AG09309 (cell line): ENCODE measurements at regions not wholly inside any gene's neighbourhood (a gene's known extent, or its start where the extent isn't known, plus 50 kb on each side); places are given as distances from the start of the nearest gene placed in this dataset.

Experiments
- DNase-seq: peaks from one replicate; pipeline ENCODE4 v3.0.0-alpha.2; 2010; ENCODE audit warnings: low read depth
- H3K4me3 ChIP-seq: 2 replicates; pipeline ENCODE4 v1.5.1; 2011; ENCODE audit warnings: mild to moderate bottlenecking, low read depth, low read length, moderate library complexity; ENCODE audit not compliant: control insufficient read depth
- TF ChIP-seq, protein P1 (sequence below): IDR thresholded peaks from 2 replicates; pipeline ENCODE4 v1.5.1; 2011; ENCODE audit warnings: mild to moderate bottlenecking, low read depth, low read length, inconsistent platforms; ENCODE audit not compliant: insufficient read depth, control insufficient read depth; ENCODE audit errors: missing control alignments

DNA sequence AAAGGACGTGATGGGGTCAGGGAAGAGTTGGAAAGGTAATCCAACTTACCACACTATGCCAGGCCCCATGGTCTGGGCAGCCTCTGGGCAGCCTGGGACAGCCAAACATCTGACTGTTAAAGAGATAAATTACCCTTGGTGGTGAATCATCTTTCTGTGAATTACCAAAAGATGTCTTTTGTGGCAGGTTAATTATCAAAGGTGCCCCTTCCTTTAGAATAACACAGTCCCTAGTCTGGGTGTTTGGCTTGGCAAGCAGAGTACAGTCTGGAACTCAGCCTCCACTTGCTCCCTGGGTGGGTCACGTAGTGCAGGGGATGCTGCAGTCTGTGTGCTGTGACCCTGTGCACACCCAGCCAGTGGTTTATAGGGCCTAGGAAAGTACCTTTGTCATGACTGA lies 113.1 kb downstream of the ZNF621 start:
- no peak for DNase-seq
- TF ChIP-seq, protein P1, sequence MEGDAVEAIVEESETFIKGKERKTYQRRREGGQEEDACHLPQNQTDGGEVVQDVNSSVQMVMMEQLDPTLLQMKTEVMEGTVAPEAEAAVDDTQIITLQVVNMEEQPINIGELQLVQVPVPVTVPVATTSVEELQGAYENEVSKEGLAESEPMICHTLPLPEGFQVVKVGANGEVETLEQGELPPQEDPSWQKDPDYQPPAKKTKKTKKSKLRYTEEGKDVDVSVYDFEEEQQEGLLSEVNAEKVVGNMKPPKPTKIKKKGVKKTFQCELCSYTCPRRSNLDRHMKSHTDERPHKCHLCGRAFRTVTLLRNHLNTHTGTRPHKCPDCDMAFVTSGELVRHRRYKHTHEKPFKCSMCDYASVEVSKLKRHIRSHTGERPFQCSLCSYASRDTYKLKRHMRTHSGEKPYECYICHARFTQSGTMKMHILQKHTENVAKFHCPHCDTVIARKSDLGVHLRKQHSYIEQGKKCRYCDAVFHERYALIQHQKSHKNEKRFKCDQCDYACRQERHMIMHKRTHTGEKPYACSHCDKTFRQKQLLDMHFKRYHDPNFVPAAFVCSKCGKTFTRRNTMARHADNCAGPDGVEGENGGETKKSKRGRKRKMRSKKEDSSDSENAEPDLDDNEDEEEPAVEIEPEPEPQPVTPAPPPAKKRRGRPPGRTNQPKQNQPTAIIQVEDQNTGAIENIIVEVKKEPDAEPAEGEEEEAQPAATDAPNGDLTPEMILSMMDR = no peak
- H3K4me3 ChIP-seq = no peak overlapping the region

DNA sequence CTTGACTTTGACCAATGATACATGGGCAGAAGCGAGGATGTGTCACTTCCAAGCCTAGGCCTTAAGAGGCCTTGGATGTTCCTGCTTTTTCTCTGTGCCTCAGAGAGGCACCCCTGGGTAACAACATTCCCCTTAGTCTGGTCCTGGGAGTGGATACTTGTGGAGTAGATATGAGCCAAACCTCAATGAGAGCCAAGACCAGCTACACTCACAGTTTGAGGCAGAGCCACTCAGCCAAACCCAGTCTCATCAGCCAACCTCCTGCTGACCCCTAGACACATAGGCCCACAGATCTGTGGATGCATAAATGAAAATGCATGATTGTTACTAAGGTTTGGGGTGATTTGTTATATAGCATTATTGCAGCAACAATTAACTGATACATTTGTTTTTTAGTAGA lies 114.2 kb downstream of the ZNF621 start:
- no peak for DNase-seq
- TF ChIP-seq, protein P1 = no peak

DNA sequence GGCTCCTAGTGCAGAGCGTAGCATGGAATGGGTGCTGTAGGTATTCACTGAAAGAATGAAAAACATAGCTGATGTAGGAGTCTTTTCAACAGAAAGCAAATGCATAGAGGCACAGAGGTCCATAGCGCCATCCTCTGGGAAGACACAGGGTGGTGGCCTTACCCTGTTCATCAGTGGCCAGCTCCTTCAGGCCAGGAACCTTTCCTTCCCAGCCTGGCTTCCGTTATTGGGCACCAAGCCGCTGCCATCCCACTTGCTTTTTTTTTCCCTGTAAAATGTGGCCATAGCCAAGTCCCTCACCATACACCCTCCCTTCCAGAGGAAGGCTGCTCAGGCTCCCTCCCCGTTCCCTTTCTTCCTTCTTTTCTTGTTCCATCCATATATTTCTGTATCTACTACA lies 118.1 kb downstream of the ZNF621 start:
- TF ChIP-seq, protein P1 = no peak

More for the DNA sequence above, 114.2 kb downstream of the ZNF621 start:
- no peak overlapping the region for H3K4me3 ChIP-seq

DNA sequence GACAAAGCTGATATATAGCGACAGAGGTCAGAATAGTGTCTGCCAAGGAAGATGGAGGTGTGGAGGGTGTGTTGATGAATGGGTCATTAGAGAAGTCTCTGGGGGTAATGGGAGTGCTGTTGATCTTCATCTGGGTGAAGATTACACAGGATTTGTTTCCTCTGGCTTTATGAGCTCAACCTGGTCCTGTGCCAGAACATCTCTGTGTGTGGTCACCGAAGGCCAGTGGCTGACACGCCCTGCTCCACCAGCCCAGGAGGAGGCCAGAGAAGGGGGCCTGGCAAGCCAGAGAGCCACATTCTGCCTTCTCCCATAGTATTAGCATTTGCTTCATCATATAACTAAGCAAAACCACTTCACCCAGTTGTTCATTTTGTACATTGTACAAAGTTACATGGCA lies 121.1 kb downstream of the ZNF621 start:
- H3K4me3 ChIP-seq = no peak overlapping the region
- DNase-seq = no peak
- TF ChIP-seq, protein P1 = no peak

More for the DNA sequence above, 118.1 kb downstream of the ZNF621 start:
- no peak overlapping the region for H3K4me3 ChIP-seq
- no peak for DNase-seq

DNA sequence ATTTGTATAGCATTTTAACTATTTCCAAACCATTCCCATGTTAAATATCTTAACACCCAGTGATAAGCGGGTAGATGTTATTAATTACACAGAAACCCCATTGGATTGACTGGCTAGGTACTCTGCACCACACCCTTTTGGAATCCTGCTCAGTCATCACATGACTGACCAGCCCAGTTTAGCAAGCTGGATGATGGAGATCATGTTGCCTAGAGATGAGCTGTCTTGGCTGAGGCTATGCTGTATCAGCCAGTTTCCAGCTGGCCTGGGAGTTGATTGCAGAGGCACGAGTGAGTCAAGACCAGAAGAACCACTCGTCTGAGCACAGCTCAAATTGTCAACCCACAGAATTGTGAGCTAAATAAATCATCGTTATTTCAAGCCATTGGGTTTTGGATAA lies 124.6 kb downstream of the ZNF621 start:
- TF ChIP-seq, protein P1 = no peak
- DNase-seq = no peak
- H3K4me3 ChIP-seq = no peak overlapping the region

DNA sequence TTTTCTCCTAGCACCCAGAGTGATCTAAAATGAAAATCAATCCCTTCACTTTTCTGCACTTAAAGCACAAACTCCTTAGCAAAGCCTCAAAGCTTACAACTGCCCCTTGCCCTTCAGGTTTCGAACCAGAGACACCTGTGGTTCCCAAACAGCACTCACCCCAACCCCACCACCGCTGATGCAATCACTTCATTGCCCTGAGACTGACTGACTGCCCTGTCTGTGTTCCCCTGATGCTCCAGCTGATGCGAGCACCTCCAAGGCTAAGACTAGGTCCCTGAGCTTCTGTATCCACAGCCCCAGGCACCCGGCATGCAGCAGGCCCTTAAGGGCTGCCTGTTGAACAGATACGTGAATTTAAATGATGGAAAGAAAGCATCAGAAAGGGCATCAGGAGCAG lies 127.3 kb downstream of the ZNF621 start:
- TF ChIP-seq, protein P1 = no peak
- DNase-seq = no peak

DNA sequence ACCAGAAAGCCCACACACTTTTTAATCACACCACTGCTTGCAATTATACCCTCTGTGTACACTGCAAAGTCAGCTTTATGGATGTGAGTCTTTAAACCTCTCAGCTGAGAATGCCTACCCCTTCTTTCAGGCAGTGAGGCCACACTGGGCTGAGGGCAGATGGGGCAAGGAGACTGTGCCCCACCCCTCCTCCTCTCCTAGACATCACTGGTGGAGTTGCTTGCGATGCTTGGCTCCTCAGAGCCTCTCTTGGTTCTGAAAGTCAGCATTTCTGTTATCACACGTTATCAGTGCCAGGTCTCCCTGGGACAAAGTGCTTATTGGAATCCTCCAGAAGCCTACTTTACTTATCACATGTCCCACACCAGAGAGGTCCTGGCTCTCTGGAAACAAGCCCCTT lies 128.2 kb downstream of the ZNF621 start:
- no peak for DNase-seq
- TF ChIP-seq, protein P1 = no peak
- no peak overlapping the region for H3K4me3 ChIP-seq

More for the DNA sequence above, 127.3 kb downstream of the ZNF621 start:
- H3K4me3 ChIP-seq = no peak overlapping the region
